Lung (tissue), 11 donors: ENCODE measurements at regions not wholly inside any gene's neighbourhood (a gene's known extent, or its start where the extent isn't known, plus 50 kb on each side); places are given as distances from the start of the nearest gene placed in this dataset.

Source experiments
- ATAC-seq: fragments of 200-7000 bp; cut with Tn5 transposase; one replicate; pipeline ENCODE4 v1.9.1; 2020; ENCODE audit warnings: moderate number of reproducible peaks; ENCODE audit not compliant: insufficient read depth, low FRiP score
- DNase-seq, 3 donors: peaks; one replicate each; pipeline ENCODE4 v3.0.0-alpha.2; 2013 to 2017
- H3K27ac ChIP-seq, 2 donors: one replicate each; pipeline ENCODE4 v1.5.1; 2013; ENCODE audit warnings: mild to moderate bottlenecking in 2 of 2, moderate library complexity in 2 of 2, control low read depth in 1 of 2, inconsistent platforms in 1 of 2, low read depth in 1 of 2, low read length in 1 of 2
- H3K27me3 ChIP-seq, 3 donors: one replicate each; pipeline ENCODE4 v1.5.1; 2013; ENCODE audit warnings: low read length in 2 of 3; ENCODE audit not compliant: control insufficient read depth in 3 of 3, insufficient read depth in 3 of 3
- H3K36me3 ChIP-seq, 4 donors: one replicate each; pipeline ENCODE4 v1.5.1; 2013; ENCODE audit warnings: low read length in 4 of 4, mild to moderate bottlenecking in 1 of 4, moderate library complexity in 1 of 4; ENCODE audit not compliant: control insufficient read depth in 4 of 4, insufficient read depth in 4 of 4
- H3K4me1 ChIP-seq, 5 donors: one replicate each; pipeline ENCODE4 v1.5.1; 2013; ENCODE audit warnings: low read length in 5 of 5, mild to moderate bottlenecking in 2 of 5, moderate library complexity in 1 of 5; ENCODE audit not compliant: control insufficient read depth in 5 of 5, insufficient read depth in 5 of 5
- H3K4me3 ChIP-seq: one replicate; pipeline ENCODE4 v1.5.1; 2013; ENCODE audit warnings: mild to moderate bottlenecking, control low read depth, moderate library complexity
- H3K9ac ChIP-seq, 2 donors: one replicate each; pipeline ENCODE4 v1.5.1; 2013; ENCODE audit warnings: low read length in 2 of 2, control low read depth in 1 of 2; ENCODE audit not compliant: insufficient read depth in 1 of 2
- H3K9me3 ChIP-seq, 4 donors: one replicate each; pipeline ENCODE4 v1.5.1; 2013; ENCODE audit warnings: low read length in 3 of 4, mild to moderate bottlenecking in 1 of 4, moderate library complexity in 1 of 4; ENCODE audit not compliant: control insufficient read depth in 4 of 4, insufficient read depth in 3 of 4
- CTCF ChIP-seq: IDR thresholded peaks from 2 replicates; pipeline ENCODE4 v1.5.1; 2012; ENCODE audit warnings: mild to moderate bottlenecking; ENCODE audit errors: control extremely low read depth, extremely low read depth
- WGBS, 2 donors: extraction: QIAGEN DNeasy Blood & Tissue Kit; methylation state at CpG; one replicate each; pipeline ENCODE4 v1.1.7; 2013; 5-methylcytosine and 5-hydroxymethylcytosine counted together
- donor health status: control.
- donor health status: control.
- donor health status: Bipolar disorder and iron deficiency.
- donor health status: healthy.
- donor health status: DM: yes; HTN: yes; CAD: no.

DNA sequence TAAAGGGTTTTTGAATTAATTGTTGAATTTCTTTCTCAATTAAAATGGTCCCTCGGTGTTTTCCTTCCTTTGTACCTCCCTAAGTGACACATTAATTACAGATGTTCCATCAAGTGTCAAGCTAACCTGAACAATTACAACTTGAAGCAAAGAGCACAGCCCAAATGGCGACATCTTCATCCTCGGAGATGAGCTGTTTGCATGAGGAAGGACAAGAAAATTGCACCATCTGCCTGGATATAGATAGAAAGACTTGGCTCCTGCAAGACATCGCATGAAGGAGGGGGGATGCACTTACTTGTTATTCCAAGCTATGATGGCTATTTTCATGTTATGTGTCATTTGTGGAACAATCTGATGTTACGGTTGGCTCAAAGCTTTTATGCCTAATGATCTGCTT, 86.4 kb upstream of the ZKSCAN2 start:
- 71 to 83% methylated on average over 5 of the region's 5 CpGs for WGBS, 2 donors
- Histone ChIP-seq H3K9ac (no peak overlapping the region), H3K4me3 (no peak overlapping the region), H3K27ac (no peak overlapping the region), H3K27me3 (no peaks in the 10 kb centered on the region), H3K36me3 (no peaks in the 10 kb centered on the region), H3K4me1 (no peaks in the 10 kb centered on the region), H3K9me3 (no peaks in the 10 kb centered on the region)
- no peak for TF ChIP-seq CTCF
- ATAC-seq: no peak
- DNase-seq: no peak

DNA sequence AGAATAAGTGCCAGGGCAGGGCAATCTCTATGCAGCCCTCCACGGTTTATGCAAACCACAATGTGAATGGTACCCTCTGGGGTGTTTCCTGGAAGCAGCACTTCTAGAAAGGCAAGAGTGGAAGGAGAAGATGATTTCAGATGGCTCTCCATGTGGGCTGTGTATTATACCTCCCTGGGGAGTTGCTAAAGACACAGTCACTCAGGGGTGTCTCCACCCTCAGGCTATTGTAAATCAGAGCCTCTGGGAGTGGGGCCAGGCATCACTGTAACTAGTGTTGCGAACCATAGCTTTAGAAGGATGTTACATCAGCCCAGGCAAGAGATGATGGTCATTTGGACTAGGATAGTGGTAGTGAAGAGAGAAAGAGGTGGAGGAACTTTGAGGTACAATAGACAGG, 83.3 kb upstream of the ZKSCAN2 start:
- H3K27ac ChIP-seq: no peak overlapping the region
- H3K27me3 ChIP-seq: no peaks in the 10 kb centered on the region
- no peaks in the 10 kb centered on the region for H3K4me1 ChIP-seq
- H3K9me3 ChIP-seq: no peaks in the 10 kb centered on the region
- H3K36me3 ChIP-seq: no peaks in the 10 kb centered on the region
- no peak overlapping the region for H3K4me3 ChIP-seq
- H3K9ac ChIP-seq: no peak overlapping the region
- no peak for TF ChIP-seq CTCF
- 57 to 74% methylated on average over 2 of the region's 2 CpGs for WGBS, 2 donors
- ATAC-seq (no peak), DNase-seq (no peak)

- WGBS, 2 donors: 70 to 72% methylated on average over 3 of the region's 3 CpGs
- H3K36me3 ChIP-seq: no peaks in the 10 kb centered on the region
- no peaks in the 10 kb centered on the region for H3K4me1 ChIP-seq
- H3K9ac ChIP-seq: no peak overlapping the region
- ATAC-seq (no peak), DNase-seq (no peak)
- peaks cover 0 to 14% (median 6%) of the 10 kb centered on the region in 4 donors for H3K9me3 ChIP-seq
- no peak overlapping the region for H3K27ac ChIP-seq
- no peaks in the 10 kb centered on the region for H3K27me3 ChIP-seq
- H3K4me3 ChIP-seq: no peak overlapping the region
- TF ChIP-seq CTCF: no peak
Observed at GRCh38 chr16:25317732-25318316, 60.2 kb upstream of the ZKSCAN2 start.

DNA sequence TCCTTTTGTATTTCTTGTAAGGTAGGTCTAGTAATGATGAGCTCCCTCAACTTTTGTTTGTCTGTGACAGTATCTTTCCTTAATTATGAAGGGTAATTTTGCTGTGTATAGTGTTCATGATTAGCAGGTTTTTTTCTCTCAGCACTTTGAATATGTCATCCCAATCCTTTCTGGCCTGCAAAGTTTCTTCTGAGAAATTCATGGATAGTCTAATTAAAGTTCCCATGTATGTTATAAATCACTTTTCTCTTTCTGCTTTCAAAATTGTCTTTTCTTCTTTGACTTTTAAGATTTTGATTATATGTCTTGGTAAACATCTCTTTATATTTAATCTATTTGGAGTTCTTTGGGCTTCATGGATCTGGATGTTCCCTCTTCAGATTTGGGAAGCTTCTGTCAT, 54.3 kb upstream of the ZKSCAN2 start:
- H3K27ac ChIP-seq: no peak overlapping the region
- H3K9me3 ChIP-seq: peaks cover 0 to 16% (median 8%) of the 10 kb centered on the region in 4 donors
- H3K4me3 ChIP-seq: no peak overlapping the region
- H3K4me1 ChIP-seq: no peaks in the 10 kb centered on the region
- ATAC-seq: no peak
- no peaks in the 10 kb centered on the region for H3K36me3 ChIP-seq
- DNase-seq: no peak
- no peaks in the 10 kb centered on the region for H3K27me3 ChIP-seq
- no peak overlapping the region for H3K9ac ChIP-seq
- no peak for TF ChIP-seq CTCF
